Skeletal muscle tissue (tissue), 3 donors: ENCODE measurements at regions not wholly inside any gene's neighbourhood (a gene's known extent, or its start where the extent isn't known, plus 50 kb on each side); places are given as distances from the start of the nearest gene placed in this dataset.
"Not testable (repeated sequence)": the region's sequence is repeated elsewhere in the genome, so short reads cannot be mapped to it uniquely, and the experiment has no call there.

Experiments
- H3K27ac ChIP-seq: one replicate; pipeline ENCODE4 v1.7.0; 2013; ENCODE audit warnings: mild to moderate bottlenecking, low read depth, low read length, inconsistent platforms
- H3K27me3 ChIP-seq, 3 donors: one replicate each; pipeline ENCODE4 v1.7.0; 2013; ENCODE audit warnings: low read length in 3 of 3; ENCODE audit not compliant: control insufficient read depth in 3 of 3, insufficient read depth in 3 of 3
- H3K36me3 ChIP-seq, 3 donors: one replicate each; pipeline ENCODE4 v1.7.0; 2013; ENCODE audit warnings: low read length in 3 of 3; ENCODE audit not compliant: control insufficient read depth in 3 of 3, insufficient read depth in 3 of 3
- H3K4me1 ChIP-seq, 3 donors: one replicate each; pipeline ENCODE4 v1.7.0; 2013; ENCODE audit warnings: low read length in 3 of 3, mild to moderate bottlenecking in 3 of 3; ENCODE audit not compliant: control insufficient read depth in 3 of 3, insufficient read depth in 3 of 3
- H3K4me3 ChIP-seq, 3 donors: one replicate each; pipeline ENCODE4 v1.7.0; 2013; ENCODE audit warnings: low read length in 3 of 3
- H3K9ac ChIP-seq, 3 donors: one replicate each; pipeline ENCODE4 v1.7.0; 2013; ENCODE audit warnings: low read length in 3 of 3, mild to moderate bottlenecking in 3 of 3, moderate library complexity in 2 of 3, low read depth in 1 of 3
- H3K9me3 ChIP-seq, 3 donors: one replicate each; pipeline ENCODE4 v1.7.0; 2013; ENCODE audit warnings: low read length in 3 of 3; ENCODE audit not compliant: control insufficient read depth in 3 of 3
- donor health status: Osteomylitis.

- H3K9me3 ChIP-seq, result peaks cover 0 to 2% (median 0%) of the 10 kb centered on the region in 3 donors
- H3K4me3 ChIP-seq, result no peak overlapping the region
- H3K27me3 ChIP-seq, result no peaks in the 10 kb centered on the region
- H3K4me1 ChIP-seq, result no peaks in the 10 kb centered on the region
- no peak overlapping the region for H3K9ac ChIP-seq
- H3K27ac ChIP-seq, result no peak overlapping the region
- no peaks in the 10 kb centered on the region for H3K36me3 ChIP-seq
Observed at GRCh38 chr3:78244136-78244535, 1204.2 kb downstream of the ROBO2 start.

- no peak overlapping the region for H3K4me3 ChIP-seq
- H3K27ac ChIP-seq, result no peak overlapping the region
- no peaks in the 10 kb centered on the region for H3K36me3 ChIP-seq
- no peaks in the 10 kb centered on the region for H3K27me3 ChIP-seq
- H3K9ac ChIP-seq, result no peak overlapping the region
- H3K9me3 ChIP-seq, result no peaks in the 10 kb centered on the region
- H3K4me1 ChIP-seq, result no peaks in the 10 kb centered on the region
Observed at GRCh38 chr3:78249294-78249693, 1209.4 kb downstream of the ROBO2 start.

DNA sequence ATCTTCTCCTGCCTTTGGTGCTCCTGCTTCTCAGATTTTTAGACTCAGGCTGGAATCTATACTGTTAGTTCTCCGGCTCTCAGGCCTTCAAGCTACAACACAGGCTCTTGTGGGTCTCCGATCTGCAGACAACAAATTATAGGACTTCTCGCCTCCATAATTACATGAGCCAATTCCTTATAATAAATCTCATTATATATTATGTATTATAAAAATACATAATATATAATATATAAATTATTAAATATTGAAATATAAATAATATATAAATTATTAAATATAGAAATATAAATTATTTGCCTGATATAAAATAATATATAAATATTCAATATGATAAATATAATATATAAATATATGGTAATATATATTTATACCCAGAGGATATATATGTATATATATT, 1214.0 kb downstream of the ROBO2 start:
- no peaks in the 10 kb centered on the region for H3K27me3 ChIP-seq
- no peaks in the 10 kb centered on the region for H3K9me3 ChIP-seq
- no peak overlapping the region for H3K27ac ChIP-seq
- no peaks in the 10 kb centered on the region for H3K4me1 ChIP-seq
- no peaks in the 10 kb centered on the region for H3K36me3 ChIP-seq
- no peak overlapping the region for H3K9ac ChIP-seq
- H3K4me3 ChIP-seq, result no peak overlapping the region

GRCh38 chr3:78255403-78255802, 1215.5 kb downstream of the ROBO2 start:
- H3K36me3 ChIP-seq, result no peaks in the 10 kb centered on the region
- no peak overlapping the region for H3K9ac ChIP-seq
- H3K4me1 ChIP-seq, result no peaks in the 10 kb centered on the region
- no peak overlapping the region for H3K27ac ChIP-seq
- no peak overlapping the region for H3K4me3 ChIP-seq
- H3K27me3 ChIP-seq, result no peaks in the 10 kb centered on the region
- H3K9me3 ChIP-seq, result no peaks in the 10 kb centered on the region

DNA sequence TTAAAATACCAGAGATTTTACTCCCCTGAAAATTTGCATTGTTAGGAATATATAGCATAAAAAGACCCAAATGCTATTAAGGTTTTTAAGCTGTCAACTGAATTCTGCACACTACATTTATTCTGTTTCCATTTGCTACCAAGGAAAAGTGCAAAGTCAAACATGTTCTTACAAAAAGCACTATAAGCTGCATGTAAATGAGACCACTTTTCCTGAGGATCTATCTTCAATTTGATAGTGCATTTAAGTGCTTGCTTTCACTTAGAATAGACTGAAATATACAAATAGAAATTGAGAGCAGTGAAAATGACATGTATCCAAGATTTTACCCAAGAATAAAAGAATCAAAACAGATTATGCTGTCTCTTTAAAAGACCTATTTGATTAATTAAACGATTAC, 1216.2 kb downstream of the ROBO2 start:
- H3K27me3 ChIP-seq, result no peaks in the 10 kb centered on the region
- no peaks in the 10 kb centered on the region for H3K4me1 ChIP-seq
- H3K36me3 ChIP-seq, result no peaks in the 10 kb centered on the region
- no peak overlapping the region for H3K4me3 ChIP-seq
- no peak overlapping the region for H3K9ac ChIP-seq
- H3K9me3 ChIP-seq, result no peaks in the 10 kb centered on the region
- no peak overlapping the region for H3K27ac ChIP-seq

DNA sequence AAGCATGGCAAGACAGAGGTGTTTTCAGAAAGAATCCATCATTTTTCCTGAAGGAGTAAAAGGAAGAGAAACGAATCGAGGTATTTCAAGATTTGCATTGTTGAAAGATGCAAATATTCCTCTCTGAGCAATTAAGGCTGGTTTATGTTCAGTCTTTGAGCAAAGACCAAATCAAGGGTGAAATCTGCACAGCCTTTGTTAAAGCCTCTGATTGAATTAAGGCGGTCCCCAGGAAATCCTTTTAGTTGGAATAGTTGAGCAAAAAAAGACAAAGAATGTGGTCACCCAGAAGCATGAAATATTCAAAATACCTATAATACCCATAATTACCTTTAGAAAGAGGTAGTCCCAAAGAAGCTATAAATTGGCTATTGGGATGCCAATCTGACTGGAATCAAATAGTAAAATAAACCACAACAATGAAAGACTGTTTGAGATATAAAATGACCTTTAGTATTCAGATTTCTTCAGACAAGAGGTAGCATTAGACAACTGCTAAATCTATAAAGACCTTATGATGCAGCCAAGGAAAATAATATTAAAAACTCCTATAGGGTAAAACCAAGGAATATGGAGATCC, 1218.1 kb downstream of the ROBO2 start:
- H3K9ac ChIP-seq, result no peak overlapping the region
- no peaks in the 10 kb centered on the region for H3K36me3 ChIP-seq
- no peak overlapping the region for H3K4me3 ChIP-seq
- H3K27ac ChIP-seq, result no peak overlapping the region
- no peaks in the 10 kb centered on the region for H3K4me1 ChIP-seq
- H3K9me3 ChIP-seq, result no peaks in the 10 kb centered on the region
- H3K27me3 ChIP-seq, result no peaks in the 10 kb centered on the region

GRCh38 chr3:78258798-78259197, 1218.9 kb downstream of the ROBO2 start:
- Histone ChIP-seq H3K27me3 (no peaks in the 10 kb centered on the region), H3K4me3 (no peak overlapping the region), H3K4me1 (no peaks in the 10 kb centered on the region), H3K9me3 (no peaks in the 10 kb centered on the region), H3K27ac (no peak overlapping the region), H3K9ac (no peak overlapping the region), H3K36me3 (no peaks in the 10 kb centered on the region)

GRCh38 chr3:78260388-78260787, 1220.5 kb downstream of the ROBO2 start:
- Histone ChIP-seq H3K9me3 (no peaks in the 10 kb centered on the region), H3K9ac (no peak overlapping the region), H3K27ac (no peak overlapping the region), H3K4me3 (no peak overlapping the region), H3K36me3 (no peaks in the 10 kb centered on the region), H3K4me1 (no peaks in the 10 kb centered on the region), H3K27me3 (no peaks in the 10 kb centered on the region)

DNA sequence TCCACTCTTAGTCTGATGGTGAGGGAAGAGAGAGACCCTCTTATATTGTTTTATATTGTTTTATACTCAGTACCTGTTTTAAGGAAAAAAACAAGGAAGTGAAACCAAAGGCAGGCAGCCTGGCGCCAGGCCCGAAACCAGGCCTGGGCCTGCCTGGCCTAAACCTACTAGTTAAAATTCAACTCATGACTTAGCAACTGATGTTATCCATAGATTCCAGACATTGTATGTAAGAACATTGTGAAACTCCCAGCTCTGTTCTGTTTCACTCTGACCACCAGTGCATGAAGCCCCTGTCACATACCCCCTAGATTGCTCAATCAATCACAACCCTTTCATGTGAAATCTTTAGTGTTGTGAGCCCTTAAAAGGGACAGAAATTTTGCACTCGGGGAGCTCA, 1226.7 kb downstream of the ROBO2 start:
- H3K36me3 ChIP-seq, H3K4me1 ChIP-seq, H3K27me3 ChIP-seq, H3K27ac ChIP-seq, H3K9ac ChIP-seq, H3K4me3 ChIP-seq, H3K9me3 ChIP-seq: not testable (repeated sequence)

- no peaks in the 10 kb centered on the region for H3K27me3 ChIP-seq
- no peak overlapping the region for H3K27ac ChIP-seq
- H3K9ac ChIP-seq, result no peak overlapping the region
- H3K4me3 ChIP-seq, result no peak overlapping the region
- no peaks in the 10 kb centered on the region for H3K36me3 ChIP-seq
- H3K9me3 ChIP-seq, result peaks cover 0 to 7% (median 0%) of the 10 kb centered on the region in 3 donors
- no peaks in the 10 kb centered on the region for H3K4me1 ChIP-seq
Observed at GRCh38 chr3:78267235-78267634, 1227.3 kb downstream of the ROBO2 start.

DNA sequence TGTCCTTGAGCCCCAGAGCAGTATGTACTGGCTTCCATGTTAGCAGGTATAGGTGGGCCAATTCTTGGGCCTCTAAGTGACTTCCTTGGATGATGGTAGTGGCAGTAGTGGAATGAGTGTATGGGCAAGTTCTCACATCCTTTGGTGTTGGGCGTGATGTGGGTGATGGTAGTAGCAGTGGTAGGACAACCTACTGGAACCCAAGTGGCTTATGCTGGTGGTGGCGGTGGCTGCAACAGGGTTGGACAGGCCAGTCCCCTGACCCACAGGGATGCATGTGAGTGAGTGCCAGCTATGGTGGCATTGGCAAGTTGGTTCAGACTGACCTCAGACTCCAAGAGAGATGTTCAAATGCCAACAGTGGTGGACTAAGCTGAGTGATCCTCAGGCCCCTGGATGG, 1228.2 kb downstream of the ROBO2 start:
- H3K36me3 ChIP-seq, result no peaks in the 10 kb centered on the region
- H3K4me1 ChIP-seq, result no peaks in the 10 kb centered on the region
- no peaks in the 10 kb centered on the region for H3K27me3 ChIP-seq
- H3K9me3 ChIP-seq, result peaks cover 0 to 7% (median 0%) of the 10 kb centered on the region in 3 donors
- no peak overlapping the region for H3K27ac ChIP-seq
- no peak overlapping the region for H3K9ac ChIP-seq
- no peak overlapping the region for H3K4me3 ChIP-seq
